ENCODE measurements at regions not wholly inside any gene's neighbourhood (a gene's known extent, or its start where the extent isn't known, plus 50 kb on each side); places are given as distances from the start of the nearest gene placed in this dataset.
"Not testable (repeated sequence)": the region's sequence is repeated elsewhere in the genome, so short reads cannot be mapped to it uniquely, and the experiment has no call there.

DNA sequence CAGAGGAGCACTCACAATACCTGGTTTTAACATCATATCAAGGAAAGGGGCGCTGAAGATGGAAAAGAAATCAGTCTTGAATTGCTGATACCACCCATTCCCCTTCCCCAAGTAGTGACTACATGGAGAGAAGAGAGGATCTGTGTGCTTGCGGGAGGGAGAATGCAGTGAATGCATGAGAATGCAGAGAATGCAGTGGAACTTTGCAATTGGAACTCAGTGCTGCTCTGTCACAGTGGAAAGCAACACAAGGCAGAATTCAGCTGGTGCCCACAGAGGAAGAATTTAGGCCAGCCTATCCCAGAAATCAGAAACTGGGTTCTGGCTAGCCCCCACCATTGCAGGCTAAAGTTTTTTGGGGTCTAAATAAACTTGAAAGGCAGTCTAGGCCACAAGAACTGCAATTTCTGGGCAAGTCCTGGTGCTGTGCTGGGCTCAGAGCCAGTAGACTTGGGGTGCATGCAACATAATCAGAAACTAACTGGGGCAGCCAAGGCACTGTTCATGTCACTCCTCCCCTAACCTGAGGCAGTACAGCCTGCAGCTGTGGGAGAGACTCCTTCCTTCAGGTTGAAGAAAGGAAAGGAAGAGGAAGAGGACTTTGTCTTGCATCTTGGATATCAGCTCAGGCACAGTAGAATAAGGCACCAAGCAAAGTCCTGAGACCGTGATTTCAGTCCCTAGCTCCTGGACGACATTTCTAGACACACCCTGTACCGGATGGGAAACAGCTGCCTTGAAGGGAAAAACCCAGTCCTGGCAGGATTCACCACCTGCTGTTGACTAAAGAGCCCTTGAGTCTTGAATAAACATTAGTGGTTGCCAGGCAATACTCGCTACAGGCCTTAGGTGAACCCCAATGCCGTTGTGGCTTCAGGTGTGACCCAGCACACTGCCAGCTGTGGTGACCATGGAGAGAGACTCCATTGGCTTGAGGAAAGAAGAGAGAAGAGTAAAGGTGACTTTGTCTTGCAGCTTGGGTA lies 329.3 kb downstream of the TBL1XR1 start:
- no peak for DNase-seq

DNA sequence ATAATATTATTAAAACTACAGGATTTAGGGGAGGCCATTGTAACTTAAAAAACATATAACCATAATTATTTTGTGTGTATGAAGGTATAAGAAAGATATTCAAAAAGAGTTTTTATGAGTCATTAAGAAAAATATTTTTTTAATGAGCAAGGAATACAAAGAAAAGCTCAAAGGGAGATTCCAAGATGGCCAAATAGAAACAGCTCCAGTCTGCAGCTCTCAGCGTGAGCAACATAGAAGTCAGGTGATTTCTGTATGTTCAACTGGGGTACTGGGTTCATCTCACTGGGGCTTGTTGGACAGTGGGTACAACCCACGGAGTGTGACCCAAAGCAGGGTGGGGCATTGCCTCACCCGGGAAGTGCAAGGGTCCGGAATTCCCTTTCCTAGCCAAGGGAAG lies 336.1 kb downstream of the TBL1XR1 start:
- no peak for DNase-seq

DNA sequence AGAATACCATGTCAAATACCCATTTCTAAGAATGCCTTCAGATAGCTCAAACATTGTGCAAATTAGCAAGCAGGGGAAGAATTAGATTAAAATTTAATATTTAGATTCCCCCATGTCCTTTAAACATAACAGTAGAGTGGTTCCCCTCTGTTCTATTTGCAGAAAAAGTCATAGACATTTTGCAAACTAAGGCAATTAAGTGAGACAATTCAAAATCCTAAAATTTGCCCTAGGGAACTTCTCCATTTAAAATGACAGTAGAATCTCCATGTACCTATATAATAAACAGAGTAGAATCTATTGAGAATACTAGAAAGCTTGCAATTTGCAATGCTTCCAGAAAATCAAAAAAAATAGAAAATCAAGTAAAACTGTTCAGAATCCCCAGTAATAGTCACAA lies 340.6 kb downstream of the TBL1XR1 start:
- DNase-seq = no peak

DNA sequence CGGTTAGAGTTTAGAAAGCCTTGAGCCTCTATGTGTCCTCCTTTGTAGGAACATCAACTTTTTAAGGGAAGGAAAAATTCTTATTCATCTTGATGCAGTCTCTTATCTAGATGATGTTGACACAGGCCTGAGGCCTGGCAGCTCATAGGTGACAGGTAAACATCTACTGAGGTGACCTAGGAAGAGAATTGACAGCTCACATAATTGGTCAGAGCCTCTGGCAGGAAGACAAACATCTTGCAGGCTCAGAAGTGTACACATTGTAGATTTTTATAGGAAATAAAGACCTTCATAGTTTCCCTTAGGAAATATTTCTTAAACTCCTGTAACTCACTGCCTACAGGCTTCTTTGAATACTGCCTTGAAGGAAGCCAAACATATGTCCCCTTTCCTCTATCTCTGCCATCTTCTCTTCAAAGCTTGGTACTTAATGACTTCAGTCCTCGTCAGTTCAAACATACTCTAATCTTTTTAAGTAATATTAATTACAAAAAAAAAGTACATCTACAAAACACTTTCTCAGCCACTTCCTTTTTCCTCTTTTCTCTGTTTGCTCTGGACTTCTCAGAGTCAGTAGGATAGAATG lies 341.3 kb downstream of the TBL1XR1 start:
- no peak for DNase-seq

DNA sequence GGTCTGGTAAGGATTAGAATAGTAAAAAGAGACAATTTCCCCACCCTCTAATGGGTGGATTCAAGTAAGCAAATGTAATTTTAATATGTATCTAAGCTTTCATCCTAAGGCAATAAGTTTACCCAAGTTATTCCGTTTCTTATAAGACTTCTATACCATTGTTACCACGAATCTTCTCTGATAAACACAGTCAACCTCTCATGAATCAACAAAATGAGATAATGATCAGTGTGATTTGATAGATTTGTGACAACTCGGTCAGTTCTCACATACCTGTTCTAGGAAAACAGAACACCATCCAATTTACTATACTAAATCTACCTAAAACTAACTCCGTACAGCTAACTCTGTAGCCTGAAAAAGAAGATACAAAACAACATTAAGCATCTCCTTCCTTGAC lies 342.1 kb downstream of the TBL1XR1 start:
- no peak for DNase-seq

DNA sequence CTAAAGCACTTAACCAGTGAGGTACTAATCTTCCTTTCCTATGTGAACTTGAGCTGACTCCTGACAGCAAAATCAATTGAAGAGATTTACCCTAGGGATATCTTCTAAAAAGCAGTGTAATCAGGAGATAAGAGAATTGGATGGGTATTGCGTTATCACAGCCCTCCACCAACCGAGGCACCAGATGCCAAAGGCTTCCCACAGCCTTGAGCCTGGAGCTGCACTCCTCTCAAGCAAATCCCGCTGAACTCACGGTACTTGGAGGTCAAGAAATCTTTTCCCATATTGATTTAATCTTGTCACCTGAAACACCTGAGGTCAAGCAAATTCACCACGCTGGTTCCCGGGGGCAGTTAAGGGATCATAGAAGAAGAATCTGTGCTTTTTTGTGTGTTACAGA lies 346.8 kb downstream of the TBL1XR1 start:
- no peak for DNase-seq

DNA sequence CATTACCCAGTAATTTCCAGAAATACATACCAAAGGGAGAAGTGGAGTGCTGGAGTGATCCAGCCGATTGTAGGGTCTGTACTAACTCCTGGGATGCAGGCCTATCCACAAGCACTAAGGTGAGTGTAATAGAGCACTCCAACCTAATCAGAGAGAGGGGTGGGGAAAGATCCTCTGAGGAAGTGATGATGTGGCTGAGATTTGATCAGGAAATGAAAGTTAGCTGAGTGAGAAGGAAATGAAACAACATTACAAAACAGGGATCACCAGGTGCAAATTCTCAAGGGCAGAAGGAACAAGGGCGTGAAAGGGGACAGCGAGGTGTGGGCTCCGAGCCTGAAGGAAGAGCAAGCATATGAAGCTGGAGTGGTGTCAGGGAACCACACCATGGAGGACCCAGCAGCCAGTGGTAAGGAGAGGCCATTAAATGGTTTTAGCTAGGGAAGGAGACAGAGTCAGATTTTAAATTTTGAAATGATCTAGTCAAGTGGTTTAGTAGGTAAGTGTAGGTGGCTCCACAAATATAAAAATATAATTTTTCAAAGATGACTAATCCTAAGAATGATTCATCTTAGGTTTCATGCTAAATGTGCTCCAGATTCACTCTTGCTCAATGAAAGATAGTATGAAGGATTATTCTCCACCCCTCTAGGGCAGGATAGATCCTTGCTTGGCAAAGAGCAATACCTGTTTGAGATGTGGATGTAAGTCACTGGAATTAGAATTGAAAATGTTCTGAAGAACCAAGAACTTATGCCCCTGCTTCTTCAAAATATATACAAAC lies 348.7 kb downstream of the TBL1XR1 start:
- no peak for DNase-seq

DNA sequence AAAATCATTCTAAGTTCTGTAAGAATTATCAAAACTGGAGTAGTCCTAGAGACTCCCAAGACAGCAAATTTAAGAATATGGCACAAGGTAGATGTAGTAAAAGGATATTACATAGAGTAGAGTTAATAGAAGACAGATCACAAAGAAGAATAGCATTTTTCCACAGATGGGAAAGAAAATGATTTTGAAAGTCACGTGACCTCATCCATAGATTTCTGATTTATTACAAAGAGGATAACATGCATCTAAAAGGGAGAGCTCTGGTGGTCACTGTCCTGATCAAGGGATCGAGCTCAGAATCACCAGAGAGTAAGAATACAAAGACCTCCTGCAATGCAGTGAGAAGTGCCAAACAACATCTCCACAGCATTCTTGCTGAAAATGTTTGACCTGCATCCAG lies 354.4 kb downstream of the TBL1XR1 start:
- DNase-seq = no peak

DNA sequence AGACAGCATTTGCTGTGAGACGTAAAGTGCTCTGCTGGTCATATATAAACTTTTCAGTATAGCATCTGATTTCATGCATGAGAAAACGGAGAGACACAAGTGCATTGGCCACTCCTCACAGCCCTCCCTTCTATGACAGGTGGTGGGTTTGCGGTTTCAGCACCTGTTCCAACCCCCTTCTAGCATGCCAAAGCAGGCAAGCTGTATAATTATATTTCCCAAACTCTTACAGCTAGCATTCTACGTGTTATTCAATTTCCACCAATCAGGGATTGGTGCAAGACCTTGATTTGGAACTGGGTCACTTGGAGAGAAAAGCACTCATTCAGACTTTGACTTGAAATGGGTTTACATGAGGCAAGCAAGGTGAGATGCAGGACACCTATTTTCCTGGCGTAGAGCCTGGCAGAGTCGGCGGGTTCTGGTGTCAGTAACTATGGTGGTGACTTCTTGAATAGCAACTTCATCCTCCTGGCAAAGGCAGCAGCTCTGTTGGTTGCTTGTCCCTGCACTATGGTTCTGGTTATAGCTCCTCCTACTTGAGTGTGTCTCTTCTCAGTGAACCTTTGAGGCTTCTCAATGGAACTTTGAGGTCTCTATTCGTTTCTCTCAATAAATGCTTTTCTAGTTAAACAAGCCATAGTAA lies 356.5 kb downstream of the TBL1XR1 start:
- DNase-seq = no peak

DNA sequence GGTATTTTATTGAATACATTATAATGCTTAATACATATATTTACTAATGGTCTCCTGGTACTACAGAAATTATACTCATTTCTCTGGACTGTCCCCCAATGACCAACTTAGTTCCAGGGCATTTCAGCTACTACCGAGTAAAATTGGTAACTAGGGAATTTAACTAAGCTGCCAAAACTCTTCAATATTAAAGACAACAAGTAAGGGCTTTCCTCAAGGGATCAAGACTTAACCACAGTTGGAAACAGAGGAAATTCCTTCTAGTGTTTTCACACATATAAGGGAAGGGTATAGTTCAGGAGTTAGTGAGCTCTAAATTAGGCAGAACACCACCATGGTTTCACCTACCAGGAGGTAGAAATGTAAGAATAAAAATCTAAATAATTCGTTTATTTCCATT lies 357.4 kb downstream of the TBL1XR1 start:
- no peak for DNase-seq

DNA sequence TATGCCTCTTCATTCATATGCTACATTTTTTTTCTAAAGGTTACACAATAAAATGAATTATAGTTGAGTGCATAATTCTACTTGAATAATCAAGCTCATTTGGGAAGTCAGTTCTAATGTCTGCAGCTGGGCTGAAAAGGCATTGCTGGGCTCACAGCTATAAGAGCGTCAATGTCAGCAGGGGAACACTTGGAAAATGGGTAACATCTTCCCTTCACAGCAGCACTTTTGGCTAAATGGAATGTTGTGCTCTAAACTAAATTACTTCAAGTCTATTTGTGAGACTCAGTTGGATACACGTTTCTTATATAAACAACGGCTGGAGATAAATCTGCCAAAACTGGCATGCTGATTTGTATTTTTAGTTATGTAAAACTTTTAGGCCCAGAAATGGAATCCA lies 357.8 kb downstream of the TBL1XR1 start:
- DNase-seq = no peak

DNA sequence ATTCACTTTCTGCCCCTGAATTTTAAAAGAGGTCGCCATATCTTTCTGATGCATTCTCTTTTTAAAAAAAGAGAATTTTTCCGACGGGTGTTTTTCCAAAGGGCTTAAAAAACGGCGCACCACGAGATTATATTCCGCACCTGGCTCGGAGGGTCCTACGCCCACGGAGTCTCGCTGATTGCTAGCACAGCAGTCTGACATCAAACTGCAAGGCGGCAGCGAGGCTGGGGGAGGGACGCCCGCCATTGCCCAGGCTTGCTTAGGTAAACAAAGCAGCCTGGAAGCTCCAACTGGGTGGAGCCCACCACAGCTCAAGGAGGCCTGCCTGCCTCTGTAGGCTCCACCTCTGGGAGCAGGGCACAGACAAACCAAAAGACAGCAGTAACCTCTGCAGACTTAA lies 370.0 kb downstream of the TBL1XR1 start:
- not testable (repeated sequence) for DNase-seq

DNA sequence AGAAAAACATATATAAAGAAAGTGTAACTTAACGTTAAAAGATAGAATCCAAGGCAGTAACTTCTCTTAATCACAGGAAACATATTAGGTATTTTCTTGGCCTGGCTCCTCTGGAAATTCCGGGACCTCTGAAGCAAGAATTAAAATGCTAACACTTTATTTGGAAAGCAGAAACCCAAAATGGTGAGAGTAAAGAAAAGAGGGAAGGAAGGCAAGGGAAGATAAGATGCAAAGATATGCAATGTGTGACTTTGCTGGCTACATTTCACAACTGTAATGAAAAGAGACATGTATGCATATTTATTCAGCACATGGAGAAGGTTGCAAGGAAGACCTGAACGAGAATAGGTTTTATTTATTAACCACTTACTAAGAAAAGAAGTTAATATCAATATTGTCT lies 372.5 kb downstream of the TBL1XR1 start:
- DNase-seq = no peak

DNA sequence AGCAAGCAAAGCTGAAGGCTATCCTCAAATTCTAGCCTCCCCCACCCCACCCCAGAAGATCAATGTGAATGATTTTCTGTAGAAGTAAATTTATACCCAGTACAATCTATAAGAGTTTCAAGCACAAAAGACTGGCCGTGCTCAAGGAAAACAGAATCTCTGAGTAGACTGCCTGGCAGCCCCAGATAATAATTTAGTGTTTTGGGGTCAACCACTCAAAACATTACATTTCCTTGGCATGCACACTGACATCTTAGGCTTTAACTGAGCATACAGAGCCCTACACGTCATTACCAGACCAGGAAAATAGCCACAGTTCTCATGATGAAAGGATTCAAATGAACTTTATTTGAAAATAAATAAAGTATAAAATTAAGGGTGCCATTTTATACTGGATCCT lies 376.5 kb downstream of the TBL1XR1 start:
- no peak for DNase-seq

DNA sequence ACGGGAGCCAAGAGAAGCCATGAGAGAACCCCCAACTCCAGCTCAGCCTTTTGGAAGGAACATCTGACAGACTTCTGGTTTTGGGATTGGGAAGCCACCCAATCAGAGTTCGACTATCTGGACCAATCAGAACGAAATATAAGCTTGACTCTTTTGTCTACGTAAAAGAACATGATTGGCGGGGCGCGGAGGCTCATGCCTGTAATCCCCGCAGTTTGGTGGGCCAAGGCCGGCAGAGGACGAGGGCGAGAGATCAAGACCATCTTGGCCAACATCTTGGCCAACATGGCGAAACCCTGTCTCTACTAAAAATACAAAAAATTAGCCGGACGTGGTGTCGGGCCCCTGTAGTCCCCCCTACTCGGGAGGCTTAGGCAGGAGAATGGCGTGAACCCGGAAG lies 380.3 kb downstream of the TBL1XR1 start:
- no peak for DNase-seq

DNA sequence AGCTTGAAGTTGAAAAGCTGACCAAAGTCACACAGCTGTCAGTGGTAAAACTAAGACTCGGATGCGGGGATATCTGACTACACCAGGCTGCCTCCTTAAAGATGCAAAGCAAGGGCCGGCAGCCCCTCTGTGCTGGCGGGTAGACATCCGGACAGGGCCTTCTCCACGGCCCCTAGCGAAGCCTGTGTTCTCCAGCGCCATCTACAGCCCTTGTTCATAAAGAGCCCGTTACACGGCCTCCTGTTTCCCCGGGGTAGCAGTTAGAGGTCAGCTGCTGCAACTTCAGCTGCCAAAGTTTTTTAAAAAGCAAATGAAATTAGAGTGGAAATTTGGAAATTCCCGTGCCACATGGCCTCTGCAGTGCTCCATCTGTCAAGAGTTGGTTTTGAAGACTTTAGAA lies 383.0 kb downstream of the TBL1XR1 start:
- no peak for DNase-seq

DNA sequence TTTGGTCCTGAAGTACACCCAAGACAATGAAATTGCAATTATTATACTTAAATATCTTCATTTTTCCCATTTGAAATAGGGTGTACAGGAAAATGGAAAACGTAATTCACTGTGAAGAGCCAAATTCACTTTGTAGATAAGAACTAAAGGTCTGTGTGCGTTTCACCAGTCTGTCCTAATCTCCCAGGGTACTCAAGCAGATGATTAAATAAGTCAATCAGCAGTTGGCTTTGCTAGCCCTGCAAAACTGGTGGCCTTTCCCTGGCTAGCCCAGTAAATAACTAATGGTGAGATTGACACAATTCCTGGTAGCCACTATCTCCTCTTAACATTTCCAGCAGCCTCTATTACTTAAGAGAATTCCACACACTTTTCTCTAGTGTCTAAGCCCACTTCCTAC lies 389.3 kb downstream of the TBL1XR1 start:
- no peak for DNase-seq

DNA sequence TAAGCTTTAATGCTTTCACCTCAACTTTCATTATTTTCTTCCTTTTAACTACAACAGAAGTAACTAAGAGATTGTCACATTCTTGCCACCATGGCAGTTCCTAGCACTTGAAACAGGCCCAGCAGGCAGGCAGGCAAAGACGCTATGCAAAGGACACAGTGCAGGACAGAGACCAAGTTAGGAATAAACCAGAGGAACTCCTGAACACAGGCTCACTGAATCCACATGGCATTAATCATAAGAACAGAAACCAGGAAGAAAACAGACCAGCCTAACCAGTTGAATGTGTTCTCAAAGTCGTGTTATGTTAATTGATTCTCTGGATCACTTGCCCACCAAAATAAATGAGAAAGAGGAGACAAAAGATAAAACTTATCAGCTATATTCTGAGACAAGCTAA lies 397.6 kb downstream of the TBL1XR1 start:
- no peak for DNase-seq

DNA sequence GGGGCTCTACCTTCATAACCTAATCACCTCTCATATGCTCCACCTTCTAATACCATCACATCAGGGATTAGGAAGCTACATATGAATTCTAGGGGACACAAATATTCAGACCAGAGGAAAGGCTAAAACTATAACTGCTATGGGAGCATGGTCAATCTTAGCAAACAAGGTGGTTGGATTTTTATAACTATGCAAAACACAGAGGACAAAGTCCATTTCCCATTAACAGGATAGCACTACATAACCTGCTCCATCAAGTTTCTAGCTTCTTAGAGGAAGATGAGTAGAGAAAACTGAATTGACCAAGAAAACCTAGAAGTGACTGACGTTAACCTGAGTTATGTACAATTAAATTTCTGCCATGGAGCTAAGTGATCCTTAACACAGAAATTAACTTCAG lies 398.6 kb downstream of the TBL1XR1 start:
- no peak for DNase-seq

DNA sequence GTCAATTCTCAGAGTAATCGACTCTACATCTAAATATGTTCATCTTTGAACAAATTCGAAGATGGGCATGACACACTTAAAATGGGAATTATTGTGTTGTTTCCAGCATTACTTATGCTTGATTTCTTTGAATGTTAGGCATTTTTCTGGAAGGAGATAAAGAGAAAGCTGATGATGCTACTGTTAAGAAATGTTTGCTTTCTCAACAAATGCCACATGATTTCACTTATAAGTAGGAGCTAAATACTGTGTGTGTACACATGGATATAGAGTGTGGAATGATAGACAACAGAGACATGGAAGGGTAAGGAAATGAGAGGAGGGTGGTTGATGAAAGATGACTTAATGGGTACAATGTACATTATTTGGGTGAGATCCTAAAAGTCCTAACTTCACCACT lies 400.9 kb downstream of the TBL1XR1 start:
- DNase-seq = no peak

DNA sequence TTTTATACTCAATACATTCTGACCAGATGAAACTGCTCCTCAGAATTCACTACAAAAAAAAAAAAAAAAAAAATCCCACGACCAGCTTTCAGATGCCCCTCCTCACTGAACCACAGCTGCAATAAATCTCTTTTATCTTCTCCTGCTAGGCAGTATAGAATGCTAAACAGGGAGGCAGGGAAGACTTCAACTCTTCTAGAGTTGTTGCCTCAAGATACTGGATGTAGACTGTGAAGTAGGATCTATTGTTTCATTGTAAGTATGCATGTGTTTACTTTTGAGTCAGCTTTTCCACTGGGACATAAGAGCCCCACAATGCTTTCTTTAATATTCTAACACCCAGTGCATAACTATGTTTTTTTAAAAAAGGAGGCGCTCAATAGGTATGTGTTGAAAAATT lies 401.4 kb downstream of the TBL1XR1 start:
- no peak for DNase-seq

DNA sequence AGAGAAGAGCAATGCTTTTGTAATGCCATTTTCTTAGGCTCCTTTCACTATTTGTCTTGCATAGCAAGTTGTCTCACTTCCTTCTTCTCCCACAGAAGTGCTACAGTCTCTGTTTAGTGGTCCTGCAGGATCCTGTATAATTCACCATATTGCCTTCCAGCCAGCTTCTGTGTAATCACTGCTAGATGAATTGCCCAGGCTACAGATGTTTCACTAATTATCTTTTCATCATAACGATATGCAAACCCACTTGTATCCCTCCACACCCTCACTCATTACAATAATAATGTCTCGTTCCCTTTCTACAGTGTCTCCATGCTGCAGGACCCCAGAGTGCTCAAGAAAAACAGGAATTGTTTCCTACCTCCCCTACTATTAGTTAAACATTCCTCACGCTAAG lies 402.9 kb downstream of the TBL1XR1 start:
- DNase-seq = no peak

DNA sequence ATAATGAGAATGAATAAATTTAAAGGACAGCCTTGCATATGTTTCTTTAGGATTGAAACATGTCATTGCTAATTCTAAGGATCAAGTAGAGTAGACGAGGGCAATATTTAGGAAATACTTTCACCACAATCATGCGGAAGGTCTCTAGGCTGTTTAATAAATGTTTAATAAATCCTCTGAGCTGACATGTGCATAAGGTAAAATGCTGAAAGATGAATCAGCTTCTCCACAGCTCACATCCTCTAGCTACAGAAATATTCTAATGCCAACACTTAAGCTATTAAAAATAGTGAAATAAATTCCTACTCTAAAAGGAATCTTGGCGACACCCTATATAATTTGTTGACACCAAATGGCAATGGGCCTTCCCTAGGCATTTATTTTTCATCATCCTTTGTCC lies 407.3 kb downstream of the TBL1XR1 start:
- no peak for DNase-seq
